ENCODE measurements at regions not wholly inside any gene's neighbourhood (a gene's known extent, or its start where the extent isn't known, plus 50 kb on each side); places are given as distances from the start of the nearest gene placed in this dataset.
"Not testable (repeated sequence)": the region's sequence is repeated elsewhere in the genome, so short reads cannot be mapped to it uniquely, and the experiment has no call there.

- TF ChIP-seq ARNTL (CRISPR knock-in tag; IDR thresholded peaks at IDR 0.05; ENCODE audit: borderline replicate concordance, low read depth) (no peak), CSDC2 (CRISPR knock-in tag; IDR thresholded peaks at IDR 0.05) (no peak), CREB5 (CRISPR knock-in tag; IDR thresholded peaks at IDR 0.05; ENCODE audit: low read depth) (no peak), TOX (CRISPR knock-in tag; IDR thresholded peaks at IDR 0.05; ENCODE audit: borderline replicate concordance) (no peak)
These were observed 257.5 kb downstream of the HAPSTR1 start (continued) for GRCh38 chr16:9348912-9349311.

- ATAC-seq: not testable (repeated sequence)
These were observed 258.0 kb downstream of the HAPSTR1 start for GRCh38 chr16:9349373-9349960.

GRCh38 chr16:9350119-9350799 is 258.8 kb downstream of the HAPSTR1 start:
- ATAC-seq: not testable (repeated sequence)

GRCh38 chr16:9351440-9351839 is 260.0 kb downstream of the HAPSTR1 start:
- TF ChIP-seq TCF4 (CRISPR knock-in tag; IDR thresholded peaks at IDR 0.05; ENCODE audit: borderline replicate concordance) (no peak), TOX (CRISPR knock-in tag; IDR thresholded peaks at IDR 0.05; ENCODE audit: borderline replicate concordance) (no peak), CSDC2 (CRISPR knock-in tag; IDR thresholded peaks at IDR 0.05) (no peak), PATZ1 (CRISPR knock-in tag; IDR thresholded peaks at IDR 0.05; ENCODE audit: borderline replicate concordance) (no peak), ARNTL (CRISPR knock-in tag; IDR thresholded peaks at IDR 0.05; ENCODE audit: borderline replicate concordance, low read depth) (no peak)
- no peak for ATAC-seq

GRCh38 chr16:9351841-9352434 is 260.5 kb downstream of the HAPSTR1 start:
- no peak for ATAC-seq
- TF ChIP-seq ZNF8 (CRISPR knock-in tag; IDR thresholded peaks at IDR 0.05) (no peak), ZNF70 (CRISPR knock-in tag; IDR thresholded peaks at IDR 0.05) (no peak), TCF4 (CRISPR knock-in tag; IDR thresholded peaks at IDR 0.05; ENCODE audit: borderline replicate concordance) (no peak), PPARA (CRISPR knock-in tag; IDR thresholded peaks at IDR 0.05; ENCODE audit: borderline replicate concordance) (no peak), TOX (CRISPR knock-in tag; IDR thresholded peaks at IDR 0.05; ENCODE audit: borderline replicate concordance) (no peak), RARB (CRISPR knock-in tag; IDR thresholded peaks at IDR 0.05) (no peak)

GRCh38 chr16:9357829-9358228 is 266.4 kb downstream of the HAPSTR1 start:
- no peak for TF ChIP-seq ZNF8 (CRISPR knock-in tag; IDR thresholded peaks at IDR 0.05)
- TF ChIP-seq CSRNP3 (CRISPR knock-in tag; IDR thresholded peaks at IDR 0.05): no peak
- no peak for ATAC-seq

- ATAC-seq: no peak
These were observed 268.6 kb downstream of the HAPSTR1 start for GRCh38 chr16:9360075-9360474.

More at GRCh38 chr16:9360075-9360474, 268.6 kb downstream of the HAPSTR1 start:
- TF ChIP-seq PATZ1 (CRISPR knock-in tag; IDR thresholded peaks at IDR 0.05; ENCODE audit: borderline replicate concordance) (no peak), ARNTL (CRISPR knock-in tag; IDR thresholded peaks at IDR 0.05; ENCODE audit: borderline replicate concordance, low read depth) (no peak), ZNF8 (CRISPR knock-in tag; IDR thresholded peaks at IDR 0.05) (no peak), ZFP3 (CRISPR knock-in tag; IDR thresholded peaks at IDR 0.05) (no peak), ISL1 (CRISPR knock-in tag; IDR thresholded peaks at IDR 0.05) (no peak)

All from SK-N-SH treated with all-trans-retinoic acid at 6 μM for 48 hours (cell line).